MCF 10A (cell line): ENCODE measurements at regions not wholly inside any gene's neighbourhood (a gene's known extent, or its start where the extent isn't known, plus 50 kb on each side); places are given as distances from the start of the nearest gene placed in this dataset.

ENCODE experiments used
- BruUV-seq: library from RNA; stranded (reverse); fragments of 400-500 nt; replicated peaks from 2 replicates; lab custom pipeline; 2021; lab: Mats Ljungman, UMichigan
- CTCF ChIA-PET: fragments of 300-600 bp; sonication (Branson Sonifier 250); formaldehyde crosslinking; extraction: SDS; loops from one replicate; lab custom pipeline; 2021; ENCODE audit warnings: antibody characterized with exemption, inconsistent platforms; lab: Yijun Ruan, JAX
- POLR2A ChIA-PET: fragments of 300-600, 350-650 bp; sonication (Branson Sonifier 250); formaldehyde crosslinking; extraction: SDS; loops from one replicate; lab custom pipeline; 2020; ENCODE audit warnings: antibody characterized with exemption, inconsistent platforms; lab: Yijun Ruan, JAX
- DNase-seq: peaks from one replicate; pipeline ENCODE4 v3.0.0-alpha.2; 2018; ENCODE audit not compliant: unreplicated experiment
- H3K27ac Mint-ChIP-seq: one replicate; pipeline ENCODE4 v1.8.0; 2022; ENCODE audit warnings: mild to moderate bottlenecking, low read depth, mixed read lengths; ENCODE audit not compliant: unreplicated experiment
- H3K27me3 Mint-ChIP-seq: one replicate; pipeline ENCODE4 v1.8.0; 2022; ENCODE audit warnings: mixed read lengths; ENCODE audit not compliant: insufficient read depth, unreplicated experiment
- H3K36me3 Mint-ChIP-seq: one replicate; pipeline ENCODE4 v1.8.0; 2022; ENCODE audit warnings: mild to moderate bottlenecking, moderate library complexity, mixed read lengths; ENCODE audit not compliant: insufficient read depth, unreplicated experiment
- H3K4me1 Mint-ChIP-seq: one replicate; pipeline ENCODE4 v1.8.0; 2022; ENCODE audit warnings: mixed read lengths; ENCODE audit not compliant: insufficient read depth, unreplicated experiment
- H3K4me3 Mint-ChIP-seq: one replicate; pipeline ENCODE4 v1.8.0; 2022; ENCODE audit warnings: mild to moderate bottlenecking, moderate library complexity, mixed read lengths; ENCODE audit not compliant: unreplicated experiment
- H3K9me3 Mint-ChIP-seq: one replicate; pipeline ENCODE4 v1.8.0; 2022; ENCODE audit warnings: mixed read lengths; ENCODE audit not compliant: unreplicated experiment
- CTCF ChIP-seq: fragments of 200-600 bp; IDR thresholded peaks from one replicate; pipeline ENCODE4 v1.8.0; 2022; ENCODE audit warnings: antibody characterized with exemption, mild to moderate bottlenecking; ENCODE audit not compliant: unreplicated experiment
- intact Hi-C: fragments of 100-400 bp; cut with micrococcal nuclease; formaldehyde crosslinking; loops from 2 replicates; pipeline ENCODE4 v1.14.1; 2022

DNA sequence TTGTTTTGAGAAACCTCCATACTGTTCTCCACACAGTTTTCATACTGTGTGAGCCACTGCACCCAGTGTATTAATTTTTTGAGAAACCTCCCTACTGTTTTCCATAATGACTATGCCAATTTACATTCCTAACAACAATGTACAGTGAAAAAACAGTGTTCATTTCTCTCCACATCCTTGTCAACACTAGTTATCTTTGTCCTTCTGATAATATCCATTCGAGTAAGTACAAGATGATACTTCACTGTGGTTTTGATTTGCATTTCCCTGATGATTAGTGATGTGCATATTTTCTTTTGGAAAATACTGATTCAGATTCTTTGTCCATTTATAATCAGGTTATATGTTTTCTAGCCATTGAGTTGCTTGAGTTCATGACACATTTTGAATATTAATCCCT, 462.0 kb downstream of the CDH11 start:
- H3K27me3 Mint-ChIP-seq = no peaks in the 10 kb centered on the region
- BruUV-seq = no TSS peak
- no peaks in the 10 kb centered on the region for H3K9me3 Mint-ChIP-seq

GRCh38 chr16:64657316-64658011, 464.4 kb downstream of the CDH11 start:
- Mint-ChIP-seq H3K36me3 (no peaks in the 10 kb centered on the region), H3K4me3 (no peak overlapping the region), H3K27ac (no peak overlapping the region), H3K27me3 (no peaks in the 10 kb centered on the region), H3K9me3 (no peaks in the 10 kb centered on the region), H3K4me1 (no peaks in the 10 kb centered on the region)
- TF ChIP-seq CTCF = no peak
- DNase-seq = peak; percentile 50
- BruUV-seq = no TSS peak
- CTCF ChIA-PET = no interaction called here
- POLR2A ChIA-PET = no interaction called here
- intact Hi-C loops = no loop called here

More for the DNA sequence above, 462.0 kb downstream of the CDH11 start:
- Mint-ChIP-seq H3K27ac (no peak overlapping the region), H3K36me3 (no peaks in the 10 kb centered on the region), H3K4me1 (no peaks in the 10 kb centered on the region), H3K4me3 (no peak overlapping the region)
- intact Hi-C loops = no loop called here
- ChIA-PET POLR2A (interaction anchor here (0.7 kb wide), 1 partner anchor 8 kb away, joined by 3 read pairs; no protein-coding TSS in a partner anchor), CTCF (no interaction called here)
- no peak for DNase-seq
- TF ChIP-seq CTCF = no peak

DNA sequence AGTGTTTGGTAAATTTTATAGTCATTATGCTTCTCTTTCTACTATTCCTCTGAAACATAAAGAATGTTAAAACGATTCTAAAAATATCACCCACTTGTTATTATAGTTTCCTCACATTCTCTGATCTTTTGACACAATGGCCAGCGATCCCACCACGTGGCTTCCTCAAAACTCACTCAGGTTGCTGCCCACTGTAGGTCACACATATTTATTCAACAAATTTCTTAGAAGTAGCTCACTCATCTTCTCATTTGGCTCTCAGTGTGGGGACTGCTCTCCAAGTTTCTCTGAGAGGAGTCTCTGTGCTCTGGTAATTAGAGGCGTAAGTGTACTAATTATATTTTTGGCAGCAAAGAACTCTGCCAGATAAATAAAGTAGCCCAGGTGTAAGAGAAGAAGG, 465.4 kb downstream of the CDH11 start:
- DNase-seq = no peak
- intact Hi-C loops = no loop called here
- H3K4me3 Mint-ChIP-seq = no peak overlapping the region
- H3K9me3 Mint-ChIP-seq = peaks cover 3% of the 10 kb centered on the region
- no peaks in the 10 kb centered on the region for H3K36me3 Mint-ChIP-seq
- ChIA-PET POLR2A (no interaction called here), CTCF (no interaction called here)
- TF ChIP-seq CTCF = no peak
- no peaks in the 10 kb centered on the region for H3K4me1 Mint-ChIP-seq
- no peak overlapping the region for H3K27ac Mint-ChIP-seq
- H3K27me3 Mint-ChIP-seq = no peaks in the 10 kb centered on the region
- BruUV-seq = no TSS peak

DNA sequence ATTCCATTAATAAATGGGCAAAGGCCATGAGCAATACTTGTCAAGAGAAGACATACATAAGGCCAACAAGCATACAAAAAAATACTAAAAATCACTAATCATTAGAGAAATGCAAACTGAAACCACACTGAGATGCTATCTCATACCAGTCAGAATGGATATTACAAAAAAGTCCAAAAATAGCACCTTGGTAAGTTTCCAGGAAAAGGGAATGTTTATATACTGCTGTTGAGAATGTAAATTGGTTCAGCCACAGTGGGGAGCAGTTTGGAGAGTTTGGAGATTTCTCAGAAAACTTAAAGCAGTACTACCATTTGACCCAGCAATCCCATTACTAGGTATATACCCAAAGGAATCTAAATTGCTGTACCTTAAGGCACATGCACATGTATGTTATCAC, 467.7 kb downstream of the CDH11 start:
- POLR2A ChIA-PET = no interaction called here
- H3K27ac Mint-ChIP-seq = no peak overlapping the region
- H3K4me1 Mint-ChIP-seq = no peaks in the 10 kb centered on the region
- no peaks in the 10 kb centered on the region for H3K36me3 Mint-ChIP-seq
- DNase-seq = peak; percentile 9
- H3K27me3 Mint-ChIP-seq = no peaks in the 10 kb centered on the region
- CTCF ChIA-PET = interaction anchor here (0.6 kb wide), 1 partner anchor 106 kb away, joined by 4 read pairs; no protein-coding TSS in a partner anchor
- TF ChIP-seq CTCF = no peak
- peaks cover 7% of the 10 kb centered on the region for H3K9me3 Mint-ChIP-seq
- no peak overlapping the region for H3K4me3 Mint-ChIP-seq
- BruUV-seq = no TSS peak
- intact Hi-C loops = no loop called here
